GM12878 (cell line): ENCODE measurements at regions not wholly inside any gene's neighbourhood (a gene's known extent, or its start where the extent isn't known, plus 50 kb on each side); places are given as distances from the start of the nearest gene placed in this dataset.

Experiments
- ATAC-seq: fragments of 200-7000 bp; cut with Tn5 transposase; 3 replicates; pipeline ENCODE4 v1.9.1; 2020; ENCODE audit warnings: mild to moderate bottlenecking, moderate library complexity
- BruUV-seq: library from RNA; stranded (reverse); fragments of 400-500 nt; replicated peaks from 2 replicates; lab custom pipeline; 2021; lab: Mats Ljungman, UMichigan
- CTCF ChIA-PET: fragments of 300-600 bp; sonication (Branson Sonifier 250); formaldehyde crosslinking; extraction: SDS; loops from one replicate; lab custom pipeline; 2021; ENCODE audit warnings: inconsistent platforms; lab: Yijun Ruan, JAX
- POLR2A ChIA-PET: fragments of 350-600 bp; formaldehyde crosslinking; extraction: SDS; loops from one replicate; lab custom pipeline; 2021; ENCODE audit warnings: inconsistent platforms; lab: Charles Lee
- RAD21 ChIA-PET: fragments of 300-600 bp; sonication (Branson Sonifier 250); formaldehyde crosslinking; loops from one replicate; lab custom pipeline; 2023; ENCODE audit warnings: antibody characterized with exemption; ENCODE audit not compliant: unreplicated experiment; lab: Charles Lee
- SMC1A ChIA-PET: fragments of 300-600 bp; sonication (Branson Sonifier 250); formaldehyde crosslinking; loops from one replicate; lab custom pipeline; 2023; ENCODE audit not compliant: unreplicated experiment, uncharacterized antibody; lab: Charles Lee
- DNase-seq: peaks from one replicate; pipeline ENCODE4 v3.0.0-alpha.2; 2011; ENCODE audit warnings: low read depth, low spot score
- FAIRE-seq: peaks from 3 replicates; lab custom pipeline; 2011; peaks lifted over from hg19 to GRCh38; lab: Jason Lieb, UNC
- H2AFZ ChIP-seq: 2 replicates; pipeline ENCODE4 v1.6.0; 2011; ENCODE audit warnings: low read depth, low read length, control low read depth; ENCODE audit not compliant: control insufficient read depth
- H3K27ac ChIP-seq: 2 replicates; pipeline ENCODE4 v1.5.1; 2011; ENCODE audit warnings: control low read depth; ENCODE audit not compliant: control insufficient read depth, insufficient read depth
- H3K27me3 ChIP-seq, 2 experiments: replicated peaks in 1 of 2; 2 replicates each; pipeline versions ENCODE4 v1.6.0 to v1.6.1; 2011; ENCODE audit warnings: low read length in 1 of 2; ENCODE audit not compliant: control insufficient read depth in 2 of 2, insufficient read depth in 2 of 2
- H3K36me3 ChIP-seq, 2 experiments: 2 replicates each; pipeline ENCODE4 v1.5.1; 2011; ENCODE audit warnings: low read length in 1 of 2; ENCODE audit not compliant: control insufficient read depth in 2 of 2, insufficient read depth in 2 of 2
- H3K4me1 ChIP-seq: 2 replicates; pipeline ENCODE4 v1.6.1; 2011; ENCODE audit warnings: mild to moderate bottlenecking, low read length, moderate library complexity, mixed read lengths; ENCODE audit not compliant: control insufficient read depth, insufficient read depth
- H3K4me2 ChIP-seq: 2 replicates; pipeline ENCODE4 v1.6.0; 2011; ENCODE audit warnings: control low read depth; ENCODE audit not compliant: control insufficient read depth, insufficient read depth
- H3K4me3 ChIP-seq: fragments of 200-600 bp; sonication (generic); 2 replicates; pipeline ENCODE4 v1.5.1; 2016
- H3K79me2 ChIP-seq: 2 replicates; pipeline ENCODE4 v1.6.0; 2011; ENCODE audit warnings: low read length; ENCODE audit not compliant: control insufficient read depth, insufficient read depth
- H3K9ac ChIP-seq: 2 replicates; pipeline ENCODE4 v1.8.0; 2011; ENCODE audit warnings: low read length, control low read depth, mixed read lengths; ENCODE audit not compliant: control insufficient read depth, insufficient read depth
- H3K9me3 ChIP-seq: replicated peaks from 3 replicates; pipeline ENCODE4 v1.5.1; 2011; ENCODE audit warnings: mild to moderate bottlenecking, low read length; ENCODE audit not compliant: control insufficient read depth, insufficient read depth
- H4K20me1 ChIP-seq: 2 replicates; pipeline ENCODE4 v1.6.0; 2011; ENCODE audit not compliant: control insufficient read depth, insufficient read depth
- ATF7 ChIP-seq: fragments of 450-650 bp; IDR thresholded peaks from 2 replicates; pipeline ENCODE4 v1.6.1; 2016; ENCODE audit warnings: low read depth, mild to moderate bottlenecking
- BCL11A ChIP-seq: IDR thresholded peaks from 2 replicates; pipeline ENCODE4 v1.6.1; 2011; ENCODE audit warnings: low read depth, low read length
- BHLHE40 ChIP-seq, 2 experiments: fragments of 450-650 bp in 1 of 2; IDR thresholded peaks; 2 replicates each; pipeline ENCODE4 v1.6.1; 2011 to 2017; ENCODE audit warnings: low read depth in 2 of 2, borderline replicate concordance in 1 of 2, improper control_type of control experiment in 1 of 2, low read length in 1 of 2, mild to moderate bottlenecking in 1 of 2
- JUNB ChIP-seq: IDR thresholded peaks from 2 replicates; pipeline ENCODE4 v1.6.1; 2016; ENCODE audit warnings: antibody characterized with exemption, mild to moderate bottlenecking
- KDM1A ChIP-seq: fragments of 200-600 bp; sonication (generic); IDR thresholded peaks from 2 replicates; pipeline ENCODE4 v1.6.1; 2016; ENCODE audit warnings: borderline replicate concordance
- MYB ChIP-seq: fragments of 150-350 bp; IDR thresholded peaks from 2 replicates; pipeline ENCODE4 v1.6.1; 2014; ENCODE audit warnings: mild to moderate bottlenecking, low read depth, low read length, borderline replicate concordance
- NFYA ChIP-seq: IDR thresholded peaks from 2 replicates; pipeline ENCODE4 v1.6.1; 2011; ENCODE audit warnings: low read depth, mild to moderate bottlenecking, low read length, improper control_type of control experiment, borderline replicate concordance
- RELA ChIP-seq: fragments of 450-650 bp; IDR thresholded peaks from 2 replicates; pipeline ENCODE4 v1.8.0; 2014; ENCODE audit warnings: borderline replicate concordance; ENCODE audit not compliant: partially characterized antibody
- SP1 ChIP-seq: IDR thresholded peaks from one replicate; pipeline ENCODE4 v1.6.1; 2011; ENCODE audit warnings: low read depth, low read length
- SREBF1 ChIP-seq: IDR thresholded peaks from 2 replicates; pipeline ENCODE4 v1.6.1; 2012; ENCODE audit warnings: mild to moderate bottlenecking, low read length
- SREBF2 ChIP-seq: IDR thresholded peaks from 2 replicates; pipeline ENCODE4 v1.6.1; 2012; ENCODE audit warnings: mild to moderate bottlenecking, low read length
- TARDBP ChIP-seq: IDR thresholded peaks from 2 replicates; pipeline ENCODE4 v1.6.1; 2016; ENCODE audit warnings: borderline replicate concordance
- ZBED1 ChIP-seq: IDR thresholded peaks from 2 replicates; pipeline ENCODE4 v1.6.1; 2016; ENCODE audit warnings: borderline replicate concordance
- ZBTB11 ChIP-seq: fragments of 450-650 bp; formaldehyde crosslinking; IDR thresholded peaks from 2 replicates; pipeline ENCODE4 v1.5.0; 2022; ENCODE audit warnings: mild to moderate bottlenecking, missing genetic modification characterization
- ZNF622 ChIP-seq: fragments of 450-650 bp; IDR thresholded peaks from 2 replicates; pipeline ENCODE4 v1.6.1; 2017; ENCODE audit warnings: mild to moderate bottlenecking, inconsistent platforms
- WGBS: methylation state at CpG from one replicate; pipeline ENCODE4 v1.1.6; 2016; ENCODE audit warnings: low lambda C conversion rate; ENCODE audit not compliant: insufficient replicate concordance, insufficient coverage; ENCODE audit errors: missing lambda C conversion rate; 5-methylcytosine and 5-hydroxymethylcytosine counted together
- in situ Hi-C: fragments of 300-500 bp; cut with MboI; formaldehyde crosslinking; loops from 9 replicates; pipeline ENCODE4 v1.14.3; 2018; ENCODE audit warnings: mixed read lengths
- intact Hi-C: fragments of 100-400 bp; cut with micrococcal nuclease; formaldehyde crosslinking; loops from one replicate; pipeline ENCODE4 v1.14.2; 2022; ENCODE audit not compliant: unreplicated experiment

- DNase-seq = no peak
- intact Hi-C loops = no loop called here
- ChIA-PET CTCF (no interaction called here), SMC1A (no interaction called here)
- Histone ChIP-seq H3K9me3 (no peaks in the 10 kb centered on the region), H3K4me1 (no peaks in the 10 kb centered on the region), H3K36me3 (no peaks in the 10 kb centered on the region)
- TF ChIP-seq MYB (no peak), NFYA (no peak), BCL11A (no peak), SP1 (no peak), BHLHE40 (IDR thresholded peaks at IDR 0.05; ENCODE audit: borderline replicate concordance in 1 of 2, low read depth in 2 of 2, low read length in 1 of 2) (no peak), SREBF1 (no peak), ZBED1 (no peak), RELA (no peak), SREBF2 (no peak), ATF7 (no peak), ZNF622 (no peak), JUNB (no peak), KDM1A (no peak), TARDBP (no peak), ZBTB11 (no peak)
- TF ChIP-seq, all 136 proteins: peak for 0
- no peak for FAIRE-seq
- Histone ChIP-seq H2AFZ (no peak overlapping the region), H3K4me2 (no peak overlapping the region), H3K27ac (no peak overlapping the region), H3K4me3 (no peak overlapping the region), H3K79me2 (no peaks in the 10 kb centered on the region), H3K27me3 (no peaks in the 10 kb centered on the region; a peak in 1 of 4 replicates), H3K9ac (no peak overlapping the region), H4K20me1 (no peaks in the 10 kb centered on the region)
- WGBS = 23% methylated on average over 8 of the region's 8 CpGs
- no TSS peak for BruUV-seq
- no peak for ATAC-seq
- ChIA-PET RAD21 (no interaction called here), POLR2A (no interaction called here)
- in situ Hi-C loops = no loop called here
These were observed 80.1 kb downstream of the IGLL1 start for GRCh38 chr22:23499845-23500500.
